GM23338 (cell line): ENCODE measurements at regions not wholly inside any gene's neighbourhood (a gene's known extent, or its start where the extent isn't known, plus 50 kb on each side); places are given as distances from the start of the nearest gene placed in this dataset.

Experiments
- ATAC-seq: fragments of 200-7000 bp; cut with Tn5 transposase; 3 replicates; pipeline ENCODE4 v1.9.1; 2020
- DNase-seq: peaks from one replicate; pipeline ENCODE4 v3.0.0-alpha.2; 2015; ENCODE audit warnings: low spot score
- H2AFZ ChIP-seq: fragments of 200-600 bp; sonication (generic); 2 replicates; pipeline ENCODE4 v1.8.0; 2016; ENCODE audit warnings: antibody characterized with exemption, mild to moderate bottlenecking, moderate library complexity
- H3F3A ChIP-seq: fragments of 200-600 bp; sonication (generic); replicated peaks from 2 replicates; pipeline ENCODE4 v1.8.0; 2017; ENCODE audit warnings: antibody characterized with exemption, mixed run types, low read depth
- H3K27ac ChIP-seq: fragments of 200-600 bp; sonication (generic); 2 replicates; pipeline ENCODE4 v1.6.1; 2016; ENCODE audit warnings: low read depth
- H3K27me3 ChIP-seq: fragments of 200-600 bp; sonication (generic); 2 replicates; pipeline ENCODE4 v1.8.0; 2016; ENCODE audit warnings: mild to moderate bottlenecking, mixed run types, moderate library complexity; ENCODE audit not compliant: insufficient read depth
- H3K36me3 ChIP-seq: fragments of 200-600 bp; sonication (generic); 2 replicates; pipeline ENCODE4 v1.8.0; 2016; ENCODE audit warnings: mild to moderate bottlenecking; ENCODE audit not compliant: insufficient read depth
- H3K4me1 ChIP-seq: fragments of 200-600 bp; sonication (generic); 2 replicates; pipeline ENCODE4 v1.8.0; 2016; ENCODE audit warnings: mild to moderate bottlenecking, moderate library complexity; ENCODE audit not compliant: insufficient read depth
- H3K4me2 ChIP-seq: fragments of 200-600 bp; sonication (generic); 2 replicates; pipeline ENCODE4 v1.7.1; 2017; ENCODE audit warnings: mixed run types
- H3K4me3 ChIP-seq: fragments of 200-600 bp; sonication (generic); 2 replicates; pipeline ENCODE4 v1.6.1; 2016; ENCODE audit warnings: mixed run types
- H3K79me2 ChIP-seq: fragments of 200-600 bp; sonication (generic); replicated peaks from 2 replicates; pipeline ENCODE4 v1.8.0; 2017; ENCODE audit warnings: mild to moderate bottlenecking; ENCODE audit not compliant: insufficient read depth
- H3K9me2 ChIP-seq: fragments of 200-600 bp; sonication (generic); 2 replicates; pipeline ENCODE4 v1.8.0; 2017; ENCODE audit not compliant: insufficient read depth
- H4K20me1 ChIP-seq: fragments of 200-600 bp; sonication (generic); replicated peaks from 2 replicates; pipeline ENCODE4 v1.8.0; 2017; ENCODE audit warnings: mild to moderate bottlenecking; ENCODE audit not compliant: insufficient read depth
- H3K27ac Mint-ChIP-seq: 2 replicates; pipeline ENCODE4 v1.8.0; 2020; ENCODE audit warnings: inconsistent platforms, mild to moderate bottlenecking, moderate library complexity, mixed read lengths
- H3K27me3 Mint-ChIP-seq: 3 replicates; pipeline ENCODE4 v1.8.0; 2022; ENCODE audit warnings: low read depth, mild to moderate bottlenecking, moderate library complexity, mixed read lengths, inconsistent platforms; ENCODE audit not compliant: insufficient read depth, poor library complexity
- H3K36me3 Mint-ChIP-seq: 3 replicates; pipeline ENCODE4 v1.8.0; 2021; ENCODE audit warnings: low read depth, mild to moderate bottlenecking, inconsistent platforms, moderate library complexity, mixed read lengths
- H3K4me1 Mint-ChIP-seq: 3 replicates; pipeline ENCODE4 v1.8.0; 2020; ENCODE audit warnings: mild to moderate bottlenecking, inconsistent platforms, mixed read lengths
- H3K4me3 Mint-ChIP-seq: 3 replicates; pipeline ENCODE4 v1.8.0; 2021; ENCODE audit warnings: moderate library complexity, mild to moderate bottlenecking, inconsistent platforms, mixed read lengths
- H3K9me3 Mint-ChIP-seq: 3 replicates; pipeline ENCODE4 v1.8.0; 2020; ENCODE audit warnings: moderate library complexity, mild to moderate bottlenecking, inconsistent platforms, mixed read lengths
- EZH2phosphoT487 ChIP-seq: fragments of 200-600 bp; sonication (generic); IDR thresholded peaks from one replicate; pipeline ENCODE4 v1.8.1; 2018; ENCODE audit warnings: antibody characterized with exemption; ENCODE audit not compliant: unreplicated experiment
- ZNF331 ChIP-seq: fragments of 250-450 bp; sonication (Bioruptor Pico); IDR thresholded peaks from 2 replicates; pipeline ENCODE4 v1.5.0; 2020; ENCODE audit warnings: low read depth, mild to moderate bottlenecking, moderate library complexity
- ZNF462 ChIP-seq: fragments of 250-450 bp; sonication (Bioruptor Pico); IDR thresholded peaks from 2 replicates; pipeline ENCODE4 v1.5.0; 2020; ENCODE audit warnings: mild to moderate bottlenecking, moderate library complexity

- TF ChIP-seq ZNF462 (CRISPR knock-in tag) = no peak
- no peak for TF ChIP-seq ZNF331 (CRISPR knock-in tag)
- TF ChIP-seq EZH2phosphoT487 = no peak
- no peaks in the 10 kb centered on the region for H3F3A ChIP-seq
- Mint-ChIP-seq H3K9me3 (no peaks in the 10 kb centered on the region; the same call in 2 of the 3 replicates), H3K4me3 (no peak overlapping the region), H3K4me1 (no peaks in the 10 kb centered on the region), H3K36me3 (no peaks in the 10 kb centered on the region), H3K27ac (no peak overlapping the region), H3K27me3 (no peaks in the 10 kb centered on the region)
- no peak for DNase-seq
- H3K4me2 ChIP-seq = no peak overlapping the region
- no peaks in the 10 kb centered on the region for H3K4me1 ChIP-seq
- ATAC-seq = no peak
- H3K27me3 ChIP-seq = no peaks in the 10 kb centered on the region
- 0 out of 2 replicates have a peak, but pooled peaks cover 3% of the 10 kb centered on the region for H3K36me3 ChIP-seq
- H2AFZ ChIP-seq = no peak overlapping the region
- H4K20me1 ChIP-seq = no peaks in the 10 kb centered on the region
- 0 out of 2 replicates have a peak, but pooled peaks cover 8% of the 10 kb centered on the region for H3K9me2 ChIP-seq
- no peak overlapping the region for H3K4me3 ChIP-seq
- H3K27ac ChIP-seq = no peak overlapping the region
- no peaks in the 10 kb centered on the region for H3K79me2 ChIP-seq
These were observed 414.3 kb upstream of the NR5A2 start for GRCh38 chr1:199612976-199613774.

- Mint-ChIP-seq H3K36me3 (no peaks in the 10 kb centered on the region; the same call in 2 of the 3 replicates), H3K4me3 (no peak overlapping the region), H3K27me3 (no peaks in the 10 kb centered on the region), H3K4me1 (peaks cover 4% of the 10 kb centered on the region; the same call in 2 of the 3 replicates), H3K27ac (no peak overlapping the region), H3K9me3 (peaks cover 3% of the 10 kb centered on the region; the same call in 2 of the 3 replicates)
- Histone ChIP-seq H3K79me2 (no peaks in the 10 kb centered on the region), H3K4me1 (no peaks in the 10 kb centered on the region), H3K27me3 (no peaks in the 10 kb centered on the region), H3K9me2 (no peaks in the 10 kb centered on the region), H3F3A (no peaks in the 10 kb centered on the region), H3K27ac (no peak overlapping the region), H3K4me3 (no peak overlapping the region), H3K36me3 (no peaks in the 10 kb centered on the region), H2AFZ (no peak overlapping the region), H3K4me2 (no peak overlapping the region), H4K20me1 (no peaks in the 10 kb centered on the region)
- ATAC-seq (no peak), DNase-seq (no peak)
- TF ChIP-seq ZNF462 (CRISPR knock-in tag) (no peak), ZNF331 (CRISPR knock-in tag) (no peak)
These were observed 410.6 kb upstream of the NR5A2 start for GRCh38 chr1:199616947-199617346.
